Cerebellar nuclear complex (tissue), 1 donor: ENCODE measurements at regions not wholly inside any gene's neighbourhood (a gene's known extent, or its start where the extent isn't known, plus 50 kb on each side); places are given as distances from the start of the nearest gene placed in this dataset.

ENCODE experiments used
- DNase-seq, 2 experiments: peaks; one replicate each; lab custom pipeline; 2025; lab: John Stamatoyannopoulos, UW

- DNase-seq, result no peak
Observed at GRCh38 chr2:145344076-145344724, 824.3 kb upstream of the ZEB2 start.

- no peak for DNase-seq
Observed at GRCh38 chr2:145343287-145343686, 823.4 kb upstream of the ZEB2 start.

- no peak for DNase-seq
Observed at GRCh38 chr2:145341536-145341935, 821.6 kb upstream of the ZEB2 start.

- no peak for DNase-seq
Observed at GRCh38 chr2:145339646-145340045, 819.7 kb upstream of the ZEB2 start.

GRCh38 chr2:145332210-145332898, 812.4 kb upstream of the ZEB2 start:
- no peak for DNase-seq

- no peak for DNase-seq
Observed at GRCh38 chr2:145329971-145330370, 810.1 kb upstream of the ZEB2 start.

GRCh38 chr2:145325485-145325884, 805.6 kb upstream of the ZEB2 start:
- no peak for DNase-seq

- DNase-seq, result no peak
Observed at GRCh38 chr2:145324748-145325147, 804.8 kb upstream of the ZEB2 start.

- no peak for DNase-seq
Observed at GRCh38 chr2:145323512-145323911, 803.6 kb upstream of the ZEB2 start.

GRCh38 chr2:145321344-145321743, 801.4 kb upstream of the ZEB2 start:
- no peak for DNase-seq

GRCh38 chr2:145316496-145316895, 796.6 kb upstream of the ZEB2 start:
- DNase-seq, result no peak

- DNase-seq, result no peak
Observed at GRCh38 chr2:145315053-145315452, 795.1 kb upstream of the ZEB2 start.

GRCh38 chr2:145314119-145314633, 794.3 kb upstream of the ZEB2 start:
- DNase-seq, result no peak

GRCh38 chr2:145305889-145306288, 786.0 kb upstream of the ZEB2 start:
- no peak for DNase-seq

- no peak for DNase-seq
Observed at GRCh38 chr2:145304501-145304900, 784.6 kb upstream of the ZEB2 start.

- DNase-seq, result no peak
Observed at GRCh38 chr2:145303536-145303935, 783.6 kb upstream of the ZEB2 start.

GRCh38 chr2:145302886-145303285, 783.0 kb upstream of the ZEB2 start:
- DNase-seq, result no peak

GRCh38 chr2:145302451-145302850, 782.5 kb upstream of the ZEB2 start:
- DNase-seq, result no peak

GRCh38 chr2:145299368-145299767, 779.4 kb upstream of the ZEB2 start:
- DNase-seq, result no peak

GRCh38 chr2:145292166-145292565, 772.2 kb upstream of the ZEB2 start:
- DNase-seq, result no peak

- no peak for DNase-seq
Observed at GRCh38 chr2:145290986-145291385, 771.1 kb upstream of the ZEB2 start.

- no peak for DNase-seq
Observed at GRCh38 chr2:145289946-145290345, 770.0 kb upstream of the ZEB2 start.

- no peak for DNase-seq
Observed at GRCh38 chr2:145288650-145289496, 769.0 kb upstream of the ZEB2 start.
